ENCODE measurements at regions not wholly inside any gene's neighbourhood (a gene's known extent, or its start where the extent isn't known, plus 50 kb on each side); places are given as distances from the start of the nearest gene placed in this dataset.

DNA sequence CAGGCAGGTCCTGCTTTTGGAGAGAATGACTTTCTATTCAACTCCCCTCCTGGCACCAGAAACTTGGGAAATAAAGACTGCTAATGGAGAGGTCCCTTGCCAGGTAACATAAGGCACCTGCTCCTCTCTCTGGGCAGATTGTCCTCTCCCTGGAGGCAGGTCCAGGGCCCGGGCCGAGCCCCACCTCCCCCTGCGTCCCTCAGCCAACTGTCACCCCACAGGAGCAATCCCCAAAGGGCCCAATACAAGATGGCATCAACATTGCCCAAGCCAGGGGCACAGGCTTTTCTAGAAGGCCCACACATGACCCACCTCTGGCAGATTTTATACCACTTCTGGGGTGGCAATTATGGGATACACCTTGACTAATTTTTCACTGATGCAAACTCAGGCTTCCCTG is 145.2 kb downstream of the HERPUD2 start:
- SMC1A ChIA-PET (ENCODE audit: uncharacterized antibody, unreplicated experiment) = interaction anchor here (1.5 kb wide), 1 partner anchor 14 kb away, joined by 3 read pairs; no protein-coding TSS in a partner anchor
- CTCF ChIA-PET = interaction anchor here (1.1 kb wide), 1 partner anchor 41 kb away, joined by 4 read pairs; no protein-coding TSS in a partner anchor
- POLR2A ChIA-PET = no interaction called here
- Histone ChIP-seq H3K4me2 (ENCODE audit: control insufficient read depth, insufficient read depth) (no peak overlapping the region), H3K36me3 (ENCODE audit: control insufficient read depth in 2 of 2, insufficient read depth in 2 of 2, low read length in 1 of 2) (no peaks in the 10 kb centered on the region), H3K79me2 (ENCODE audit: control insufficient read depth, insufficient read depth, low read length) (no peaks in the 10 kb centered on the region), H3K9ac (ENCODE audit: control insufficient read depth, insufficient read depth, low read length) (no peak overlapping the region), H3K9me3 (replicated peaks; ENCODE audit: control insufficient read depth, insufficient read depth, low read length) (no peaks in the 10 kb centered on the region), H3K27me3 (replicated peaks in 1 of 2; ENCODE audit: control insufficient read depth in 2 of 2, insufficient read depth in 2 of 2, low read length in 1 of 2) (peaks cover 0 to 2% of the 10 kb centered on the region in 2 experiments; a peak in 2 of 4 replicates), H3K4me3 (no peak overlapping the region), H4K20me1 (ENCODE audit: control insufficient read depth, insufficient read depth) (no peaks in the 10 kb centered on the region), H3K4me1 (ENCODE audit: control insufficient read depth, insufficient read depth, low read length) (no peaks in the 10 kb centered on the region), H2AFZ (ENCODE audit: control insufficient read depth, low read depth, low read length) (no peak overlapping the region), H3K27ac (ENCODE audit: control insufficient read depth, insufficient read depth) (no peak overlapping the region)
- intact Hi-C loops (cut with micrococcal nuclease; ENCODE audit: unreplicated experiment) = no loop called here
- no peak for DNase-seq (ENCODE audit: low read depth, low spot score)
- WGBS (ENCODE audit: insufficient coverage, insufficient replicate concordance, low lambda C conversion rate, missing lambda C conversion rate) = 0% methylated on average over 3 of the region's 3 CpGs
- in situ Hi-C loops (cut with MboI) = no loop called here
- no peak for FAIRE-seq
- ATAC-seq = no peak
- RAD21 ChIA-PET (ENCODE audit: unreplicated experiment) = no interaction called here
- no TSS peak for BruUV-seq (replicated peaks)
- TF ChIP-seq, protein P1, sequence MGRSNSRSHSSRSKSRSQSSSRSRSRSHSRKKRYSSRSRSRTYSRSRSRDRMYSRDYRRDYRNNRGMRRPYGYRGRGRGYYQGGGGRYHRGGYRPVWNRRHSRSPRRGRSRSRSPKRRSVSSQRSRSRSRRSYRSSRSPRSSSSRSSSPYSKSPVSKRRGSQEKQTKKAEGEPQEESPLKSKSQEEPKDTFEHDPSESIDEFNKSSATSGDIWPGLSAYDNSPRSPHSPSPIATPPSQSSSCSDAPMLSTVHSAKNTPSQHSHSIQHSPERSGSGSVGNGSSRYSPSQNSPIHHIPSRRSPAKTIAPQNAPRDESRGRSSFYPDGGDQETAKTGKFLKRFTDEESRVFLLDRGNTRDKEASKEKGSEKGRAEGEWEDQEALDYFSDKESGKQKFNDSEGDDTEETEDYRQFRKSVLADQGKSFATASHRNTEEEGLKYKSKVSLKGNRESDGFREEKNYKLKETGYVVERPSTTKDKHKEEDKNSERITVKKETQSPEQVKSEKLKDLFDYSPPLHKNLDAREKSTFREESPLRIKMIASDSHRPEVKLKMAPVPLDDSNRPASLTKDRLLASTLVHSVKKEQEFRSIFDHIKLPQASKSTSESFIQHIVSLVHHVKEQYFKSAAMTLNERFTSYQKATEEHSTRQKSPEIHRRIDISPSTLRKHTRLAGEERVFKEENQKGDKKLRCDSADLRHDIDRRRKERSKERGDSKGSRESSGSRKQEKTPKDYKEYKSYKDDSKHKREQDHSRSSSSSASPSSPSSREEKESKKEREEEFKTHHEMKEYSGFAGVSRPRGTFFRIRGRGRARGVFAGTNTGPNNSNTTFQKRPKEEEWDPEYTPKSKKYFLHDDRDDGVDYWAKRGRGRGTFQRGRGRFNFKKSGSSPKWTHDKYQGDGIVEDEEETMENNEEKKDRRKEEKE (IDR thresholded peaks at IDR 0.05) = no peak
- no peak for TF ChIP-seq YBX1 (IDR thresholded peaks at IDR 0.05)
- TF ChIP-seq HCFC1 (IDR thresholded peaks at IDR 0.05; ENCODE audit: low read length) = no peak
- TF ChIP-seq MXI1 (IDR thresholded peaks at IDR 0.05; ENCODE audit: low read depth, low read length) = no peak
- no peak for TF ChIP-seq JUNB (IDR thresholded peaks at IDR 0.05)
- TF ChIP-seq CHD1 (IDR thresholded peaks at IDR 0.05; ENCODE audit: low read depth, low read length) = no peak
- TF ChIP-seq, protein P2, sequence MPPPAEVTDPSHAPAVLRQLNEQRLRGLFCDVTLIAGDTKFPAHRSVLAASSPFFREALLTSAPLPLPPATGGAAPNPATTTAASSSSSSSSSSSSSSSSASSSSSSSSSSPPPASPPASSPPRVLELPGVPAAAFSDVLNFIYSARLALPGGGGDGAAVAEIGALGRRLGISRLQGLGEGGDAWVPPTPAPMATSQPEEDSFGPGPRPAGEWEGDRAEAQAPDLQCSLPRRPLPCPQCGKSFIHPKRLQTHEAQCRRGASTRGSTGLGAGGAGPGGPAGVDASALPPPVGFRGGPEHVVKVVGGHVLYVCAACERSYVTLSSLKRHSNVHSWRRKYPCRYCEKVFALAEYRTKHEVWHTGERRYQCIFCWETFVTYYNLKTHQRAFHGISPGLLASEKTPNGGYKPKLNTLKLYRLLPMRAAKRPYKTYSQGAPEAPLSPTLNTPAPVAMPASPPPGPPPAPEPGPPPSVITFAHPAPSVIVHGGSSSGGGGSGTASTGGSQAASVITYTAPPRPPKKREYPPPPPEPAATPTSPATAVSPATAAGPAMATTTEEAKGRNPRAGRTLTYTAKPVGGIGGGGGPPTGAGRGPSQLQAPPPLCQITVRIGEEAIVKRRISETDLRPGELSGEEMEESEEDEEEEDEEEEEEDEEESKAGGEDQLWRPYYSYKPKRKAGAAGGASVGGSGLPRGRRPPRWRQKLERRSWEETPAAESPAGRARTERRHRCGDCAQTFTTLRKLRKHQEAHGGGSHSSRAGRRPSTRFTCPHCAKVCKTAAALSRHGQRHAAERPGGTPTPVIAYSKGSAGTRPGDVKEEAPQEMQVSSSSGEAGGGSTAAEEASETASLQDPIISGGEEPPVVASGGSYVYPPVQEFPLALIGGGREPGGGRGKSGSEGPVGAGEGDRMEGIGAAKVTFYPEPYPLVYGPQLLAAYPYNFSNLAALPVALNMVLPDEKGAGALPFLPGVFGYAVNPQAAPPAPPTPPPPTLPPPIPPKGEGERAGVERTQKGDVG (CRISPR knock-in tag; IDR thresholded peaks at IDR 0.05) = no peak
- TF ChIP-seq SMARCA5 (IDR thresholded peaks at IDR 0.05) = no peak
- no peak for TF ChIP-seq SMAD5 (IDR thresholded peaks at IDR 0.05; ENCODE audit: low read depth)
- TF ChIP-seq RBBP5 (conservative IDR thresholded peaks at IDR 0.05) = no peak
- TF ChIP-seq, protein P3, sequence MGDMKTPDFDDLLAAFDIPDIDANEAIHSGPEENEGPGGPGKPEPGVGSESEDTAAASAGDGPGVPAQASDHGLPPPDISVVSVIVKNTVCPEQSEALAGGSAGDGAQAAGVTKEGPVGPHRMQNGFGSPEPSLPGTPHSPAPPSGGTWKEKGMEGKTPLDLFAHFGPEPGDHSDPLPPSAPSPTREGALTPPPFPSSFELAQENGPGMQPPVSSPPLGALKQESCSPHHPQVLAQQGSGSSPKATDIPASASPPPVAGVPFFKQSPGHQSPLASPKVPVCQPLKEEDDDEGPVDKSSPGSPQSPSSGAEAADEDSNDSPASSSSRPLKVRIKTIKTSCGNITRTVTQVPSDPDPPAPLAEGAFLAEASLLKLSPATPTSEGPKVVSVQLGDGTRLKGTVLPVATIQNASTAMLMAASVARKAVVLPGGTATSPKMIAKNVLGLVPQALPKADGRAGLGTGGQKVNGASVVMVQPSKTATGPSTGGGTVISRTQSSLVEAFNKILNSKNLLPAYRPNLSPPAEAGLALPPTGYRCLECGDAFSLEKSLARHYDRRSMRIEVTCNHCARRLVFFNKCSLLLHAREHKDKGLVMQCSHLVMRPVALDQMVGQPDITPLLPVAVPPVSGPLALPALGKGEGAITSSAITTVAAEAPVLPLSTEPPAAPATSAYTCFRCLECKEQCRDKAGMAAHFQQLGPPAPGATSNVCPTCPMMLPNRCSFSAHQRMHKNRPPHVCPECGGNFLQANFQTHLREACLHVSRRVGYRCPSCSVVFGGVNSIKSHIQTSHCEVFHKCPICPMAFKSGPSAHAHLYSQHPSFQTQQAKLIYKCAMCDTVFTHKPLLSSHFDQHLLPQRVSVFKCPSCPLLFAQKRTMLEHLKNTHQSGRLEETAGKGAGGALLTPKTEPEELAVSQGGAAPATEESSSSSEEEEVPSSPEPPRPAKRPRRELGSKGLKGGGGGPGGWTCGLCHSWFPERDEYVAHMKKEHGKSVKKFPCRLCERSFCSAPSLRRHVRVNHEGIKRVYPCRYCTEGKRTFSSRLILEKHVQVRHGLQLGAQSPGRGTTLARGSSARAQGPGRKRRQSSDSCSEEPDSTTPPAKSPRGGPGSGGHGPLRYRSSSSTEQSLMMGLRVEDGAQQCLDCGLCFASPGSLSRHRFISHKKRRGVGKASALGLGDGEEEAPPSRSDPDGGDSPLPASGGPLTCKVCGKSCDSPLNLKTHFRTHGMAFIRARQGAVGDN (IDR thresholded peaks at IDR 0.05) = no peak
- TF ChIP-seq EGR1 (IDR thresholded peaks at IDR 0.05; ENCODE audit: borderline replicate concordance in 1 of 2, low read depth in 2 of 2, low read length in 2 of 2) = no peak
- no peak for TF ChIP-seq KAT2A (conservative IDR thresholded peaks at IDR 0.05; ENCODE audit: control insufficient read depth, low read depth, low read length)
- TF ChIP-seq, protein P4, sequence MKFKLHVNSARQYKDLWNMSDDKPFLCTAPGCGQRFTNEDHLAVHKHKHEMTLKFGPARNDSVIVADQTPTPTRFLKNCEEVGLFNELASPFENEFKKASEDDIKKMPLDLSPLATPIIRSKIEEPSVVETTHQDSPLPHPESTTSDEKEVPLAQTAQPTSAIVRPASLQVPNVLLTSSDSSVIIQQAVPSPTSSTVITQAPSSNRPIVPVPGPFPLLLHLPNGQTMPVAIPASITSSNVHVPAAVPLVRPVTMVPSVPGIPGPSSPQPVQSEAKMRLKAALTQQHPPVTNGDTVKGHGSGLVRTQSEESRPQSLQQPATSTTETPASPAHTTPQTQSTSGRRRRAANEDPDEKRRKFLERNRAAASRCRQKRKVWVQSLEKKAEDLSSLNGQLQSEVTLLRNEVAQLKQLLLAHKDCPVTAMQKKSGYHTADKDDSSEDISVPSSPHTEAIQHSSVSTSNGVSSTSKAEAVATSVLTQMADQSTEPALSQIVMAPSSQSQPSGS (IDR thresholded peaks at IDR 0.05; ENCODE audit: low read length) = no peak
- TF ChIP-seq GATAD2B (conservative IDR thresholded peaks at IDR 0.05; ENCODE audit: low read depth) = no peak

All from GM12878 (cell line).